Small intestine (tissue), 7 donors: ENCODE measurements at regions not wholly inside any gene's neighbourhood (a gene's known extent, or its start where the extent isn't known, plus 50 kb on each side); places are given as distances from the start of the nearest gene placed in this dataset.

Experiments
- DNase-seq, 2 donors: peaks; one replicate each; pipeline versions ENCODE4 v3.0.0 to v3.0.0-alpha.2; 2013
- FAIRE-seq: peaks from 2 replicates; lab custom pipeline; 2012; peaks lifted over from hg19 to GRCh38; lab: Jason Lieb, UNC
- H3K27ac ChIP-seq, 3 donors: one replicate each; pipeline ENCODE4 v1.5.1; 2013; ENCODE audit warnings: low read length in 2 of 3, mild to moderate bottlenecking in 2 of 3, control low read depth in 1 of 3, inconsistent platforms in 1 of 3, low read depth in 1 of 3, moderate library complexity in 1 of 3
- H3K27me3 ChIP-seq, 3 donors: one replicate each; pipeline ENCODE4 v1.6.1; 2013; ENCODE audit warnings: low read length in 3 of 3, inconsistent platforms in 1 of 3; ENCODE audit not compliant: control insufficient read depth in 3 of 3, insufficient read depth in 3 of 3
- H3K36me3 ChIP-seq, 3 donors: one replicate each; pipeline ENCODE4 v1.6.1; 2013; ENCODE audit warnings: low read length in 3 of 3, inconsistent platforms in 1 of 3, low read depth in 1 of 3, mild to moderate bottlenecking in 1 of 3, moderate library complexity in 1 of 3; ENCODE audit not compliant: control insufficient read depth in 3 of 3, insufficient read depth in 2 of 3
- H3K4me1 ChIP-seq, 3 donors: one replicate each; pipeline ENCODE4 v1.6.1; 2013; ENCODE audit warnings: low read length in 2 of 3, inconsistent platforms in 1 of 3, low read depth in 1 of 3, mild to moderate bottlenecking in 1 of 3, moderate library complexity in 1 of 3; ENCODE audit not compliant: control insufficient read depth in 3 of 3, insufficient read depth in 2 of 3
- H3K4me3 ChIP-seq, 3 donors: one replicate each; pipeline ENCODE4 v1.5.1; 2013; ENCODE audit warnings: low read length in 3 of 3, control low read depth in 1 of 3, inconsistent platforms in 1 of 3, low read depth in 1 of 3, mild to moderate bottlenecking in 1 of 3, moderate library complexity in 1 of 3
- H3K9me3 ChIP-seq, 2 donors: one replicate each; pipeline ENCODE4 v1.6.1; 2013; ENCODE audit warnings: low read depth in 1 of 2, low read length in 1 of 2; ENCODE audit not compliant: control insufficient read depth in 2 of 2, insufficient read depth in 1 of 2
- WGBS, 3 donors: extraction: QIAGEN DNeasy Blood & Tissue Kit; methylation state at CpG; one replicate each; pipeline ENCODE4 v1.1.7; 2013; 5-methylcytosine and 5-hydroxymethylcytosine counted together
- donor health status: healthy with polysubstance abuse.
- donor health status: control.
- donor health status: control.
- donor health status: Bipolar disorder and iron deficiency.
- donor health status: healthy.

DNA sequence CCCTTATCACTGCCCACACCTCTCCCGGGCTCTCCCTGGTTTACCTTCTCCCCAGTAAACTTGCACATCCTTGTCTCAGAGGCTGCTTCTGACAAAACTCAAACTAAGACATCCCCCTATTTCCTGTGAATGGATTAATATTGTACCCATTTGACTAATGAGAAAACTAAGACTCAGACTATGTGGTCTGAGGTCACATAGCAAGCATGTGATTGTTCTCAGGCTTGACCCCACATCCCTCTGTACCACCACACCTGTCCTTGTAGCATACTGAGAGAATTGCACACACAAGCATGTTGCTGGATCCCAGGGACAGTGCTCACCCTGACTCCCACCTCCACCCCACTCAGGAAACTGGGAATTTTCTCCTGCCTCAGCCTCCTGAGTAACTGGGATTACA lies 90.7 kb upstream of the HES1 start:
- DNase-seq (no peak), FAIRE-seq (no peak)
- Histone ChIP-seq H3K27ac (no peak overlapping the region), H3K4me3 (no peak overlapping the region), H3K27me3 (no peaks in the 10 kb centered on the region), H3K36me3 (no peaks in the 10 kb centered on the region), H3K4me1 (no peaks in the 10 kb centered on the region), H3K9me3 (peaks cover 0 to 2% of the 10 kb centered on the region in 2 donors)
- WGBS, 3 donors = 73 to 86% (median 75%) methylated on average over 1 of the region's 1 CpG

DNA sequence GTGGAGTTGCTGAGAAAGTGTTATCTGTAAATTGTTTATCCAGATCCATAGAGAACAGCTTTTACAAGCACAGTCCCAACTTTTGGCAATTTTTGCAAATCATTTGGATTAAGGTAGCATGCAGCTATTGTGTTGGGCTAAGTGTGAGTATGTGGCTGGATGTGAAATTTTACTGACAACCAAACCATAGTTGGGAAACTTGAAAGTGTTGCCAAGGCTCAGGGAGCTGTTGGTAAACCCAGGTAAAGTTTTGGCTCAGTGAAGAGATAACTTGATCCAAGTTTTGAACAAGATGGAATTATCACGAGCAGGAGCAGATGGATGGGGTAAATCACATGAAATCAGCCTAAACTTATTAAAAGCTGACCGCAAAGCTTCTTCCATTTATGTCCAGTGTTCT lies 90.0 kb upstream of the HES1 start:
- DNase-seq (no peak), FAIRE-seq (no peak)
- H3K27me3 ChIP-seq = no peaks in the 10 kb centered on the region
- H3K9me3 ChIP-seq = peaks cover 0 to 6% of the 10 kb centered on the region in 2 donors
- no peak overlapping the region for H3K27ac ChIP-seq
- WGBS, 3 donors = 90 to 94% (median 90%) methylated on average over 2 of the region's 2 CpGs
- no peak overlapping the region for H3K4me3 ChIP-seq
- no peaks in the 10 kb centered on the region for H3K36me3 ChIP-seq
- H3K4me1 ChIP-seq = no peaks in the 10 kb centered on the region

DNA sequence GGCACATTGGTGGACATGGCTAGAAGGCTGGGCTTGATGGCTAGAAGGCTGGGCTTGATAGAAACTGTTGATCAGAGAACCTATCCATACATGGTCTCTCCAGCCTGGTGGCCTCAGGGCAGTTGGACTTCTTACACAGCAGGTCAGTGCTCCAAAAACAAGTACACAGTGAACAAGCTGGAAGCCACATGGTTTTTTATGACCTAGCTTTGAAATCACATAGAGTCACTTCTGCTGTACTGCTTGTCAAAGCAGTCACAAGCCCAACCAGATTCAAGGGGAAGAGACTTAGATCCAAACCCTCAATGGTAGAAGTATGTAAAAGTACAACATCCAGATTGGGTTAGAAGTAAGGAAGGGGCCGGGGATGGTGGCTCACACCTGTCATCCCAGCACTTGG lies 89.4 kb upstream of the HES1 start:
- H3K27ac ChIP-seq = no peak overlapping the region
- H3K36me3 ChIP-seq = no peaks in the 10 kb centered on the region
- no peaks in the 10 kb centered on the region for H3K4me1 ChIP-seq
- no peak for DNase-seq
- no peak overlapping the region for H3K4me3 ChIP-seq
- no peaks in the 10 kb centered on the region for H3K27me3 ChIP-seq
- peaks cover 0 to 12% of the 10 kb centered on the region in 2 donors for H3K9me3 ChIP-seq
- WGBS, 3 donors = 83 to 96% (median 95%) methylated on average over 1 of the region's 1 CpG
- FAIRE-seq = no peak

DNA sequence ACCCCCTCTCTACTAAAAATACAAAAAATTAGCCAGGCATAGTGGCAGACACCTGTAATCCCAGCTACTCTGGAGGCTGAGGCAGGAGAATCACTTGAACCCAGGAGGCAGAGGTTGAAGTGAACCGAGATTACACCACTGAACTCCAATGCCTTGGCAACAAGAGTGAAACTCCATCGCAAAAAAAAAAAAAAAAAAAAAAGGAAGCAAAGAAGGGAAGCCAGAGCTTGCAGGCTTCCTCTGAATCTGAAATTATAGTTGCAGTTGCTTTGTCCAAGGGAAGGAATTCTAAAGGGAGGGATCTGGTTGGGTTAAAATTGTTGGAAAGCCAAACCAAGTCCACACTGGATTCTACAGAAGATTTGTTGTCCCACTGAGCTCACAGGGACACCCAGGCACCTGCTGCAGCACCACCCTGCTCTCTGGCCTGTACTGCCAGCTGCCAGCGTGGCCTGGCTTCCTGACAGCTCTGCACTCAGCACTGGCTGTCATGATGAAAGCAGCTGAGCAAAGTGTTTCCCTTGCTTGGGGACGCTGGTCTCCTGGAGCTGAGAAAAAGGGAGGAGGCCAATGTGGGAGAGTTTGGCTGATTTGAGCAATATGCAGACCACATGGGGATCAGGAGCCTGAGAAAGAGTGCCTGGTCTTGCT lies 88.8 kb upstream of the HES1 start:
- DNase-seq (peak; percentile 47 to 69), FAIRE-seq (no peak)
- Histone ChIP-seq H3K36me3 (no peaks in the 10 kb centered on the region), H3K4me1 (no peaks in the 10 kb centered on the region), H3K4me3 (no peak overlapping the region), H3K27me3 (no peaks in the 10 kb centered on the region), H3K9me3 (peaks cover 0 to 18% of the 10 kb centered on the region in 2 donors), H3K27ac (peak overlapping the region in 2 of 3 donors; percentile 12 to 73)
- WGBS, 3 donors = 5 to 12% (median 8%) methylated on average over 4 of the region's 4 CpGs

DNA sequence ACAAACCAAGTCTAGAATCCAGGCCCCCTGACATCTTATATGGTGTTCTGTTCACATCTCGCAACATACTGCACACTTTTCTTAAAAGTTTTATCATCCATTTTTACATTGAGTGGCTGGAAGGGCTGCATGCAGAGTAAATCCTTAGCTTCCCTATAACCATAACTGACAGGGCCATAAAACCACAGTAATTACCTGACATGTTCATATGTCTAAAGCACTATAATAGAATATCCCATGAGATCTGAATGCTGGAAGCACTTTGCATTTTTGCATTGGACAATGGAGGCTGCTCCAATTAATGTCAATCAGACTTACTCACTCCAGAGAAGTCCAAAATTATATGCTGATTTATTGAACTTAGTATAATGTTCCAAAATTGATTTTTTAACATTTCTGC lies 86.6 kb upstream of the HES1 start:
- Histone ChIP-seq H3K27ac (no peak overlapping the region), H3K36me3 (no peaks in the 10 kb centered on the region), H3K27me3 (no peaks in the 10 kb centered on the region), H3K9me3 (peaks cover 0 to 19% of the 10 kb centered on the region in 2 donors), H3K4me3 (no peak overlapping the region), H3K4me1 (no peaks in the 10 kb centered on the region)
- FAIRE-seq (no peak), DNase-seq (no peak)
- WGBS, 3 donors = 97 to 100% (median 100%) methylated on average over 1 of the region's 1 CpG

DNA sequence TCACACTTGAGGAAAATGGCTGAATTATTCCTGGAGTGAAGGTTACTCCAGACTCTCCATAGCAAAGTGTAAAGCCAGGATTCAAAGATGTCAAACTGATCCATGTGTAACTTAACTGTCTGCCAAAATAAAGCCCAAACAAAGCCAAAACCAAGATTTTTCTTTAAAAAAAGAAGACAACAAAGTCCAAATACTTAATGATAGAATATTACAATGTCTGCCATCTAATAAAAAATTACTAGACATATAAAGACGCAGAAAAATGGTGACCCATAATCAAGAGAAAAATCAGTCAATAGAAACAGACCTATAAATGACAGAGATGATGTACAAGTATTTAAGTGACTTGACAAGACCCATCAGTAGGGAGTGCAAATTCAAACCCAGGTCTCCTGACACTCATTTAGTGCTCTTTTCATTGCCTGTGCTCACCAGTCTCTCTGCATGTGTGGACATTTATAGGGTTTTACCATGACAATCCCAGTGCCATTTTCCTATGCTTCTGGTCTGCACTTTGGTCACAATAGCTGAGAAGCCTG lies 85.1 kb upstream of the HES1 start:
- H3K4me1 ChIP-seq = no peaks in the 10 kb centered on the region
- DNase-seq = no peak
- no peak overlapping the region for H3K4me3 ChIP-seq
- no peaks in the 10 kb centered on the region for H3K36me3 ChIP-seq
- peaks cover 0 to 19% of the 10 kb centered on the region in 2 donors for H3K9me3 ChIP-seq
- 85 to 100% (median 91%) methylated on average over 1 of the region's 1 CpG for WGBS, 3 donors
- no peaks in the 10 kb centered on the region for H3K27me3 ChIP-seq
- H3K27ac ChIP-seq = peak overlapping the region in 1 of 3 donors; percentile 27
- FAIRE-seq = no peak

DNA sequence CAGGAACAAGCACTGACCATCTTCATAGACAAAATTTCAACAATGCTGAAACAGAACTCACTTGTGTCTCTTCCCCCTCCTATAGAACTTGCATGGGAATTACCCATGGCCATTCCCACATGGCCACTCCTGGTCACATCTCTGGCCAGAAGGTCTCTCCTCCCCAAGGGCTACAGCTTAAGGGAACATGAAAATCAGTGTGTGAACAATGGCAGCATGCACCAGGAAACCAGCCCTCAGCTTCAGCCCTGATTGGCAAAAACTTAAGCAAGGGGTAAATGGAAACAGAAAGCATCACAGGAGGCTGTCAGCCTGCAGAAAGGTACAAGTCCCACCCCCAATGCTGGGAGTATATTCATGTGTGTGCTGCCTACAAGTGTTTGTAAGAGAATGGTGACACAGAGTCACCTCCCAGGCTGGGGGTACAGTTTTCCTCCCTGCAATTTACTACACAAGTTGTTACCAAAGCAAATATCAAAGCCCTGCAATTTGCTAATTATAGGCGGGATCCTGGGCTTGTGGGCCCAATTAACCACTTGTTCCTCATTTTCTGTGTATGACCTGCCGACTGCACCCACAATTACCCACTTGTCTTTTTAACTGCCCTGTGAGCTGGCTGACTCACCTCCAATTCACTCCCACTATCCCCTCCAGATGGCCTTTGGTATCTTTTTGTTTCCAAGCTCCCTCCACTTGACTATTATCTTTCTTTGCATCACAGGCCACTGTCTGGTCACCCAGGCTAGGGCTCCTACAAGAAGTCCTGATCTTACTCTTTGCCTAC lies 84.4 kb upstream of the HES1 start:
- 46 to 65% (median 53%) methylated on average over 2 of the region's 2 CpGs for WGBS, 3 donors
- no peaks in the 10 kb centered on the region for H3K27me3 ChIP-seq
- H3K4me3 ChIP-seq = no peak overlapping the region
- H3K9me3 ChIP-seq = peaks cover 0 to 19% of the 10 kb centered on the region in 2 donors
- H3K36me3 ChIP-seq = no peaks in the 10 kb centered on the region
- DNase-seq = peak in 1 of 2 donors; percentile 22
- FAIRE-seq = no peak
- H3K4me1 ChIP-seq = no peaks in the 10 kb centered on the region
- H3K27ac ChIP-seq = peak overlapping the region in 1 of 3 donors; percentile 27

DNA sequence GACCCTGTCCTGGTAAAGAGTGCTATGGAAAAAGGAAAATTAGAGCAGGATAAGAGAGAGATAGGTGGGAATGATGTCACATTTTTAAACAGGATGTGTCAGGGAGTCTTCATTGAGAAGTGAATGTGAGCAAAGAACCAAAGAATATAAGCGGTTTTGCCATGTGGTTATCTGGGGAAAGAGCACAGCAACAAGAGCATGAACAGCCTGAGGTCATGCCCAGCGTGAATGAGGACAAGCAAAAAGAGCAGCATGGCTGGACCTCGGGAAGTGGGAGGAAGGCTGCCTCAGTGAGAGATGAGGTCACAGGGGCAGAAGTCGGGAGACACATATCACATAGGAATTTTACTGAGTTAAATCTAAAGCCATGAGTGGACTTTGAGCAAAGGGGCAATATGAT lies 82.8 kb upstream of the HES1 start:
- 86 to 91% (median 91%) methylated on average over 4 of the region's 4 CpGs for WGBS, 3 donors
- peaks cover 0 to 2% (median 0%) of the 10 kb centered on the region in 3 donors for H3K4me1 ChIP-seq
- no peak for FAIRE-seq

More for the DNA sequence above, 82.8 kb upstream of the HES1 start:
- H3K9me3 ChIP-seq = peaks cover 0 to 19% of the 10 kb centered on the region in 2 donors
- H3K27ac ChIP-seq = no peak overlapping the region
- H3K27me3 ChIP-seq = no peaks in the 10 kb centered on the region
- no peak overlapping the region for H3K4me3 ChIP-seq
- no peak for DNase-seq
- H3K36me3 ChIP-seq = no peaks in the 10 kb centered on the region
